ENCODE measurements at regions not wholly inside any gene's neighbourhood (a gene's known extent, or its start where the extent isn't known, plus 50 kb on each side); places are given as distances from the start of the nearest gene placed in this dataset.

DNA sequence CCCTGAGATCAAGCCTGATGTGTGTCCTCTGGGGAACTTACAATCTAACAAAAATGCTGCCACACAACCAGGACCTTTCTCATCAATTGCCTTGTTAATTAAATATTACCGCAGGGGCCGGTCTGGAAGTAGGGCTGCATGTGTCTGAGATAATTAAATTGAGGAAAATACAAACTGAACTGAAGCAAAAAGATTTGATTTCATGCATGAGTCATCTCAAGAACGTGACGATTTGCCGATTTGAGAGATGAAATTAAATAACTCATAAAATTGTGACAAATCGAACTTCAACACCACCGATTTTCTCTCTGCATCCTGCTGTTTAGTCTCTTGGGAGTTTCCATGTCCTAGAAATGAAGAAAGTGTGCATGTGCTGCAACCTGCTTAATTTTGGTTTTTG lies 94.6 kb upstream of the DAAM1 start:
- Mint-ChIP-seq H3K4me1 (no peaks in the 10 kb centered on the region), H3K36me3 (ENCODE audit: insufficient read depth in 1 of 3, low read depth in 3 of 3) (no peaks in the 10 kb centered on the region), H3K9me3 (no peaks in the 10 kb centered on the region), H3K27ac (no peak overlapping the region), H3K27me3 (ENCODE audit: low read depth) (no peaks in the 10 kb centered on the region), H3K4me3 (no peak overlapping the region)
- no peak overlapping the region for H4K8ac ChIP-seq (replicated peaks; ENCODE audit: insufficient read length, low read depth, low read length)
- no peak overlapping the region for H2BK15ac ChIP-seq (ENCODE audit: low read depth, low read length)
- H3K9me3 ChIP-seq (ENCODE audit: control insufficient read depth, low read depth, low read length), result no peaks in the 10 kb centered on the region
- H2BK12ac ChIP-seq (ENCODE audit: insufficient read length, low read depth, low read length), result no peak overlapping the region
- no peak overlapping the region for H3K4ac ChIP-seq (ENCODE audit: low read depth, low read length)
- H4K91ac ChIP-seq (ENCODE audit: insufficient read length, low read depth, low read length), result no peak overlapping the region
- H2AFZ ChIP-seq (ENCODE audit: low read length), result no peak overlapping the region
- no peak for TF ChIP-seq CTCF (conservative IDR thresholded peaks at IDR 0.05)
- H3K4me2 ChIP-seq (ENCODE audit: insufficient read depth, insufficient read length, low read length), result no peak overlapping the region
- no peak overlapping the region for H3K9ac ChIP-seq (ENCODE audit: extremely low read depth, insufficient read length, low read length)
- H3K79me1 ChIP-seq (ENCODE audit: insufficient read depth, low read depth, low read length, poor library complexity, severe bottlenecking), result no peaks in the 10 kb centered on the region
- no peaks in the 10 kb centered on the region for H3K23me2 ChIP-seq (ENCODE audit: insufficient read length, low read depth, low read length, poor library complexity, severe bottlenecking)
- H3K4me1 ChIP-seq (ENCODE audit: insufficient read depth, low read length), result no peaks in the 10 kb centered on the region; the same call in 1 of the 2 replicates
- H3K56ac ChIP-seq (ENCODE audit: insufficient read length, low read depth, low read length), result no peak overlapping the region
- H3T11ph ChIP-seq (ENCODE audit: low read length), result no peak overlapping the region
- H3K14ac ChIP-seq (ENCODE audit: insufficient read depth, low read length), result no peak overlapping the region
- H2BK20ac ChIP-seq (ENCODE audit: low read depth, low read length, poor library complexity, severe bottlenecking), result no peak overlapping the region
- no peak overlapping the region for H2BK5ac ChIP-seq (ENCODE audit: insufficient read length, low read length)
- no peak overlapping the region for H4K5ac ChIP-seq (ENCODE audit: insufficient read length, low read depth, low read length)
- DNase-seq, result no peak
- no peak overlapping the region for H3K27ac ChIP-seq (ENCODE audit: insufficient read length, low read depth, low read length)
- WGBS (ENCODE audit: extremely low coverage, insufficient read length, low lambda C conversion rate), result no CpG with 5 or more reads among the region's 7 CpGs
- H3K27me3 ChIP-seq (ENCODE audit: insufficient read depth, low read length), result no peaks in the 10 kb centered on the region
- H2BK120ac ChIP-seq (ENCODE audit: low read depth, low read length, poor library complexity, severe bottlenecking), result no peak overlapping the region
- H3K18ac ChIP-seq (ENCODE audit: insufficient read length, low read depth, low read length), result no peak overlapping the region
- no peak overlapping the region for H2AK5ac ChIP-seq (ENCODE audit: insufficient read length, low read length)
- no peaks in the 10 kb centered on the region for H4K20me1 ChIP-seq (ENCODE audit: control insufficient read depth, insufficient read depth, insufficient read length)
- no peaks in the 10 kb centered on the region for H3K79me2 ChIP-seq (ENCODE audit: insufficient read depth, low read length)
- H3K23ac ChIP-seq (ENCODE audit: insufficient read length, low read depth, low read length), result no peak overlapping the region
